Choroid plexus epithelial cell (primary cell): ENCODE measurements at regions not wholly inside any gene's neighbourhood (a gene's known extent, or its start where the extent isn't known, plus 50 kb on each side); places are given as distances from the start of the nearest gene placed in this dataset.
A peak's percentile ranks its signal among the peaks of the same experiment; 100 is the strongest.

Experiments
- DNase-seq: peaks from one replicate; pipeline ENCODE4 v3.0.0-alpha.2; 2010; ENCODE audit warnings: low read depth
- H3K4me3 ChIP-seq: 2 replicates; pipeline ENCODE4 v1.5.1; 2011; ENCODE audit warnings: low read depth, mild to moderate bottlenecking, control low read depth, low read length, moderate library complexity
- CTCF ChIP-seq: conservative IDR thresholded peaks from 2 replicates; pipeline ENCODE4 v1.5.1; 2011; ENCODE audit warnings: low read depth, mild to moderate bottlenecking, control low read depth, inconsistent platforms, low read length, moderate library complexity

DNA sequence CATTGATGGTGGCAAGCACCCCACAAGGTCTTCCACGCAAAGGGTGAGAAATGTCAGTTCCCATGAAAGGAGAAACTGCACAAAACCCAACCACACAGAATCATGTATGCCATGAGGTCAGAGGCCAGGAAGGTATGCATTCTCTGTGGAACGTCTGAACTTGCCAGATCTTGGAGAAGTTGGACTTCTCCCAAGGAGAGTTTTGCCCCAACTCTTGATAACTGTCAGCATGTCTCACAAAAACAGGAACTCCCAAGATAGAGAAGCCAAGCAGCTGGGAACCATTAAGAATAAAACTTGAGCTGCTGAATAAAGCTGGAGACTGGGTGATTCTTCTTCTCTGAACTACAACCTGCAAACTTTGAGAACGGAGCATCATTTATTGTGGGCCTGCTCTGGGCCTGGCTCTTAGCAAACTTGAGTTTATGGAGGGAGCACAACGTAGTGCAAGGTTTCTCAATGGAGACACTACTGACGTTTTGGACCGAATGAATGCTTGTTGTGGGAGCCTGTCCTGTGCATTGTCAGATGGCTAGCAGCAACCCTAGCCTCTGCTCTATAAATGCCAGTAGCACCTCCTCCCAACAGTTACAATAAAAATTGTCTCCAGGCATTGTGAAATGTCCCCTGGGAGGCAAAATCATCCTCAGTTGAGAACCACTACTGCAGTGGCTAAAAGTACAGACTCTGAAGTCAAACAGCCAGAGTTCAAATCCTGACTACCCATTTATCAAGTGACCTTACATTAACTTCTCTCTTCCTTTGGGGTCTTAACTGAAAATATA, 193.5 kb downstream of the ACTL7B start:
- H3K4me3 ChIP-seq, result no peak overlapping the region
- no peak for TF ChIP-seq CTCF
- DNase-seq, result no peak

- DNase-seq, result no peak
- H3K4me3 ChIP-seq, result no peak overlapping the region
- TF ChIP-seq CTCF, result no peak
Observed at GRCh38 chr9:108656566-108656965, 199.2 kb downstream of the ACTL7B start.

DNA sequence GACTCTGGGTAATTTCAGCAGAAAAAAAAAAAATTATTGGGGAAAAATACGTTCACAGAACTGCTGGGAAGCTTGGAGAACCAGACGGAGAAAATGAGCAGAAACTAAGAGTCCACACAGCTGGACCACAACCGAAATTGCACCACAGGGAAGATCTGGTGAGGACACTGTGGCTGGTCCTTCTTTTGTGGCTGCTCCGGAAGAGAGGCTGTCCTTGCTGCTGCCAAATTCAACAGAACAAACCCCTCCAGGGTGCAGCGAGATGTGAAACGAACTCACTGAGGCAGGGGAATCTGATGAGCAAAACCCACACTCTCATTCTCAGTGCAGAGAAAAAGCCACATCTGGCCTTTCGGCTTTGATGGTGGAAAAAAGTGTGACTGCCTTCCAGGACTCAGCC, 200.0 kb downstream of the ACTL7B start:
- no peak for TF ChIP-seq CTCF

DNA sequence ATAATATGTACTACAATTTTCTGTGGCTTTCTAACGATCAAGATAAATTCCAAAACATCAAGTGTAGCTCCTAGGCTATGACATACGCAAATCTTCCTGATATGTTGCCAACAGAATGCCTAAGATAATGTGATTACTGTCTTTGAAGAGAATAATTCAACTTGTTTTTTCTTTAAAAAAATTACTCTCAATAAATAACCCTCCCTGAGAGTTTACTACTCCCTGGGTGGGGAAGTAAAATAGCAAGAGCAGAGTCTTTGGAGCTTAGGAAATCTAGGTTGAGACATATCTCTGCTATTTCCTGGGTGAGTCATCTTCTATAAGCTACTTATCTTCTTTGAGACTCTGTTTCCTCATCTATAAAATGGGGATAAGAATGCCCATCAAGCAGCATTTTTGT, 201.2 kb downstream of the ACTL7B start:
- DNase-seq, result peak; percentile 12

More for the DNA sequence above, 200.0 kb downstream of the ACTL7B start:
- DNase-seq, result no peak
- H3K4me3 ChIP-seq, result no peak overlapping the region

DNA sequence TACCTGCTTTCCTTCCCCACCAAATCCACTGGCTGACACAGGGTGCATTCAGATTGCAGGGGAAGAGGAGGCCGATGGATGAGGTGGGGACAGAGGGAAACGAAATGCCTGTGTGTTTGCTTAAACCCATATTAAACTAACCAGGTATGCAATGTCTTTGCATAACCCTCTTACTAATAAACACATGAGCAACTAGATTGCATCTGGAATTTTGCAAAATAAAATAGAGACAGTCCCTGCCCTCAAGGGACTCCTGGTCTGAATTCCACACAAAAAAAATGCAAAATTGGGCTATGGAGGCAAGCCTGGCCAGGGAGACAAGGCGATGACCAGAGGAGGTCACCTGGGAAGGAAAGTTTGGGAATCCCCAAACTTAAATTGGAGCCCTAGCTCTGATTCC, 202.9 kb downstream of the ACTL7B start:
- no peak overlapping the region for H3K4me3 ChIP-seq
- no peak for TF ChIP-seq CTCF
- DNase-seq, result no peak

More for the DNA sequence above, 201.2 kb downstream of the ACTL7B start:
- TF ChIP-seq CTCF, result no peak
- no peak overlapping the region for H3K4me3 ChIP-seq

DNA sequence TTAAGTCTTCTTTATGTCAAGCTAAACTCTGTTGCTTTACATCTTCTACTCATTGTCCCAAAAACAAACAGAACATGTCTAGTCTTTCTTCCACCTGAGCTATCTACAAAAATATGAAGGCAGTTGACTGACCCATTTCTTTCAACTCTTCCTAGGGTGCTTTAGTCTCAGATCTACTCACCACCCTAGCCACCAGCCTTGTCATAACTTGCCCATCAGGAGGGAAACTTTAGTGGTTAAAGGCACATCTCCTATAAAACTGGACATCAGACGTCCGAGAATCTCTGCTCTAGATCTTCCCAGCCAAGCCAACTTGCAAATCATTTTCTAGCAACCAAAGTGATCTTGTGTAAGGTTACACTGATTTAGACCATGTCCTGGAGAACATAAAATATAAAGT, 205.0 kb downstream of the ACTL7B start:
- no peak for DNase-seq
- TF ChIP-seq CTCF, result no peak
- no peak overlapping the region for H3K4me3 ChIP-seq

GRCh38 chr9:108645520-108645919, 210.3 kb downstream of the ACTL7B start:
- H3K4me3 ChIP-seq, result no peak overlapping the region
- DNase-seq, result no peak
- no peak for TF ChIP-seq CTCF
